Gastroesophageal sphincter (tissue), 4 donors: ENCODE measurements at regions not wholly inside any gene's neighbourhood (a gene's known extent, or its start where the extent isn't known, plus 50 kb on each side); places are given as distances from the start of the nearest gene placed in this dataset.

Experiments used
- ATAC-seq: fragments of 150-250 bp; one replicate; pipeline ENCODE4 v1.9.1; 2016; ENCODE audit warnings: mild to moderate bottlenecking, moderate library complexity
- H3K27ac ChIP-seq, 4 donors: fragments of 200-600 bp; sonication (generic) in 3 of 4; 1 replicate in 3 of 4; 2 replicates in 1 of 4; pipeline ENCODE4 v1.5.1; 2016 to 2019
- H3K27me3 ChIP-seq: fragments of 200-600 bp; sonication (generic); one replicate; pipeline ENCODE4 v1.5.1; 2019
- H3K36me3 ChIP-seq, 2 donors: fragments of 200-600 bp; sonication (generic); one replicate each; pipeline ENCODE4 v1.5.1; 2019; ENCODE audit warnings: control low read depth in 1 of 2
- H3K4me1 ChIP-seq, 3 donors: fragments of 200-600 bp; sonication (generic); 1 replicate in 2 of 3; 2 replicates in 1 of 3; pipeline ENCODE4 v1.5.1; 2016 to 2019; ENCODE audit warnings: control low read depth in 2 of 3
- H3K4me3 ChIP-seq, 2 donors: fragments of 200-600 bp; sonication (generic); one replicate each; pipeline ENCODE4 v1.5.1; 2019; ENCODE audit warnings: mild to moderate bottlenecking in 1 of 2, moderate library complexity in 1 of 2
- H3K9me3 ChIP-seq, 3 donors: fragments of 200-600 bp; sonication (generic); one replicate each; pipeline ENCODE4 v1.5.1; 2017 to 2019; ENCODE audit warnings: control low read depth in 2 of 3
- EP300 ChIP-seq: sonication (generic); formaldehyde crosslinking; IDR thresholded peaks from one replicate; pipeline ENCODE4 v1.6.1; 2017; ENCODE audit warnings: antibody characterized with exemption, mild to moderate bottlenecking
- POLR2A ChIP-seq, 2 donors: fragments of 450-650 bp; IDR thresholded peaks; one replicate each; pipeline ENCODE4 v1.6.1; 2017; ENCODE audit warnings: antibody characterized with exemption in 2 of 2, mild to moderate bottlenecking in 2 of 2, moderate library complexity in 1 of 2
- POLR2AphosphoS5 ChIP-seq: sonication (generic); formaldehyde crosslinking; IDR thresholded peaks from one replicate; pipeline ENCODE4 v1.6.1; 2017; ENCODE audit warnings: antibody characterized with exemption
- WGBS, 2 donors: methylation state at CpG; one replicate each; pipeline ENCODE4 v1.1.5; 2018; ENCODE audit warnings: low coverage in 1 of 2; 5-methylcytosine and 5-hydroxymethylcytosine counted together
- TF ChIP-seq, protein P1 (sequence below), 4 experiments: fragments of 200-600 bp in 2 of 4; fragments of 450-650 bp in 2 of 4; sonication (generic) in 1 of 4; IDR thresholded peaks; one replicate each; pipeline ENCODE4 v1.5.1; 2017 to 2019; ENCODE audit warnings: antibody characterized with exemption in 4 of 4, mild to moderate bottlenecking in 2 of 4, moderate library complexity in 2 of 4

DNA sequence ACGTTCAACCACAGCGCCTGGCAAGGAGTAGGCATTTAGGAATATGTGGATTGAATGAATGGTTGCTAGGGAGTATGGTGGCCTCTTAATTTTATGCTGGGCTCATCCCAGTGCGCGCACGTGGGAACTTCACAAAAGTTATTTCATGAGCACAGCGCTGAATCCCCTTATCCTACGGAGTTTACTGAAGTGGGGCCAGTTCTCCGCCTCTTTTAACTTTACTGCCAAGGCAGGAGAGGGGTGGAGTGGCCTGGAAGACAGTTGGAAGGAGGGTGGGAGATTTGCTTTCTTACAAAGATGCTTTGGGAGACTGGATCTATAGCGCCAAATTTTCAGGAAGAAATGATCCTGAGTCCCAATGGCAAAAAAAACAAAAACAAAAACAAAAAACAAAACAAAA, 326.5 kb downstream of the SH3GL2 start:
- Histone ChIP-seq H3K4me3 (peak overlapping the region; percentile 63 to 77), H3K36me3 (no peaks in the 10 kb centered on the region), H3K4me1 (peaks cover 0 to 30% (median 3%) of the 10 kb centered on the region in 3 donors), H3K27ac (peak overlapping the region; percentile 85 to 95 (median 88)), H3K27me3 (peaks cover 18% of the 10 kb centered on the region), H3K9me3 (no peaks in the 10 kb centered on the region)
- ATAC-seq = no peak
- TF ChIP-seq, protein P1, sequence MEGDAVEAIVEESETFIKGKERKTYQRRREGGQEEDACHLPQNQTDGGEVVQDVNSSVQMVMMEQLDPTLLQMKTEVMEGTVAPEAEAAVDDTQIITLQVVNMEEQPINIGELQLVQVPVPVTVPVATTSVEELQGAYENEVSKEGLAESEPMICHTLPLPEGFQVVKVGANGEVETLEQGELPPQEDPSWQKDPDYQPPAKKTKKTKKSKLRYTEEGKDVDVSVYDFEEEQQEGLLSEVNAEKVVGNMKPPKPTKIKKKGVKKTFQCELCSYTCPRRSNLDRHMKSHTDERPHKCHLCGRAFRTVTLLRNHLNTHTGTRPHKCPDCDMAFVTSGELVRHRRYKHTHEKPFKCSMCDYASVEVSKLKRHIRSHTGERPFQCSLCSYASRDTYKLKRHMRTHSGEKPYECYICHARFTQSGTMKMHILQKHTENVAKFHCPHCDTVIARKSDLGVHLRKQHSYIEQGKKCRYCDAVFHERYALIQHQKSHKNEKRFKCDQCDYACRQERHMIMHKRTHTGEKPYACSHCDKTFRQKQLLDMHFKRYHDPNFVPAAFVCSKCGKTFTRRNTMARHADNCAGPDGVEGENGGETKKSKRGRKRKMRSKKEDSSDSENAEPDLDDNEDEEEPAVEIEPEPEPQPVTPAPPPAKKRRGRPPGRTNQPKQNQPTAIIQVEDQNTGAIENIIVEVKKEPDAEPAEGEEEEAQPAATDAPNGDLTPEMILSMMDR (IDR thresholded peaks at IDR 0.05) = no peak
- no peak for TF ChIP-seq POLR2A (IDR thresholded peaks at IDR 0.05)
- TF ChIP-seq POLR2AphosphoS5 = no peak
- no peak for TF ChIP-seq EP300
- 18 to 39% methylated on average over 2 to 6 of the region's 9 CpGs for WGBS, 2 donors

- no peak for ATAC-seq
- WGBS, 2 donors = 0% methylated on average over 5 to 6 of the region's 16 CpGs
- H3K9me3 ChIP-seq = no peaks in the 10 kb centered on the region
- peak overlapping the region; percentile 85 to 95 (median 88) for H3K27ac ChIP-seq
- peak overlapping the region; percentile 63 to 77 for H3K4me3 ChIP-seq
- no peaks in the 10 kb centered on the region for H3K36me3 ChIP-seq
- peaks cover 0 to 30% (median 3%) of the 10 kb centered on the region in 3 donors for H3K4me1 ChIP-seq
- TF ChIP-seq EP300 (no peak), POLR2A (IDR thresholded peaks at IDR 0.05) (no peak), POLR2AphosphoS5 (no peak)
- TF ChIP-seq, protein P1 (IDR thresholded peaks at IDR 0.05) = peak in 1 of 4 experiments; percentile 21
- peaks cover 18% of the 10 kb centered on the region for H3K27me3 ChIP-seq
Observed at GRCh38 chr9:17905781-17906175, 326.9 kb downstream of the SH3GL2 start.

DNA sequence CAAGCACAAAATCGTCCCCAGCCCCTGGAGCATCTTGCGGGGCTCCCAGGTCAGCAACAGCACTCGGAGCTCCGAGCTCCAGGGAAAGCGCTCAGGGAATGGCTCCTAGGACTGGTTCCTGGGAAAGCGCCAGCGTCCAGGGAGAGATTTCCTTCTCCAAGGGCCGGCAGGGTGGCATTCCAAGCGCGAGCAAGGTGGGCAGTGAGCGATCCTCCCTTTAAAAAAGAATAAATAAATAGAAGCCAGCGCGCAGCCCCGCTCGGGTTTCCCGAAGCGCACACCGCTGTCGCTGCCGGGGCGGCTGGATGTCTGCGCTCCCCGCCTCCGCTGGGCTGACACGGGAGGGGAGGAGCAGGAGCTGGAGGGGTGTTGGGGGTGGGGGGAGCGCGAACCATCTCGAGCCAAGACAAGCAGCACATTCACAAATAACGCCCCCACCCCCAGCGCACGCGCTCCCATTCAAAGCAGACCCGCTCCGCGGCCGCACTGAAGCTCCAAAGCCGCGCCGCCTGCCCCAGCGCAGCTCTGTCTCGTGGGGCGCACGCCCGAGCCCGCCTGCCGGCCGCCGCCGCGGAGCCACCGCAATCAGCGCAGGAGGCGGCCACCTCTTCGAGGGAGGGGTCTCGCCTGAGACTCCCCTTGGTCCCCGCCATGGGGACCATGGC, 327.4 kb downstream of the SH3GL2 start:
- 0% methylated on average over 22 of the region's 56 CpGs; no CpG with 5 or more reads in 1 of the 2 donors for WGBS, 2 donors
- no peaks in the 10 kb centered on the region for H3K9me3 ChIP-seq
- TF ChIP-seq POLR2AphosphoS5 (no peak), POLR2A (IDR thresholded peaks at IDR 0.05) (no peak), EP300 (no peak)
- TF ChIP-seq, protein P1 (IDR thresholded peaks at IDR 0.05) = peak in 3 of 4 experiments; percentile 26 to 28 (median 27)
- H3K27ac ChIP-seq = peak overlapping the region; percentile 85 to 95 (median 88)
- H3K4me3 ChIP-seq = peak overlapping the region; percentile 63 to 77
- ATAC-seq = peak; percentile 56
- H3K4me1 ChIP-seq = peaks cover 0 to 30% (median 3%) of the 10 kb centered on the region in 3 donors
- peaks cover 18% of the 10 kb centered on the region for H3K27me3 ChIP-seq
- no peaks in the 10 kb centered on the region for H3K36me3 ChIP-seq

DNA sequence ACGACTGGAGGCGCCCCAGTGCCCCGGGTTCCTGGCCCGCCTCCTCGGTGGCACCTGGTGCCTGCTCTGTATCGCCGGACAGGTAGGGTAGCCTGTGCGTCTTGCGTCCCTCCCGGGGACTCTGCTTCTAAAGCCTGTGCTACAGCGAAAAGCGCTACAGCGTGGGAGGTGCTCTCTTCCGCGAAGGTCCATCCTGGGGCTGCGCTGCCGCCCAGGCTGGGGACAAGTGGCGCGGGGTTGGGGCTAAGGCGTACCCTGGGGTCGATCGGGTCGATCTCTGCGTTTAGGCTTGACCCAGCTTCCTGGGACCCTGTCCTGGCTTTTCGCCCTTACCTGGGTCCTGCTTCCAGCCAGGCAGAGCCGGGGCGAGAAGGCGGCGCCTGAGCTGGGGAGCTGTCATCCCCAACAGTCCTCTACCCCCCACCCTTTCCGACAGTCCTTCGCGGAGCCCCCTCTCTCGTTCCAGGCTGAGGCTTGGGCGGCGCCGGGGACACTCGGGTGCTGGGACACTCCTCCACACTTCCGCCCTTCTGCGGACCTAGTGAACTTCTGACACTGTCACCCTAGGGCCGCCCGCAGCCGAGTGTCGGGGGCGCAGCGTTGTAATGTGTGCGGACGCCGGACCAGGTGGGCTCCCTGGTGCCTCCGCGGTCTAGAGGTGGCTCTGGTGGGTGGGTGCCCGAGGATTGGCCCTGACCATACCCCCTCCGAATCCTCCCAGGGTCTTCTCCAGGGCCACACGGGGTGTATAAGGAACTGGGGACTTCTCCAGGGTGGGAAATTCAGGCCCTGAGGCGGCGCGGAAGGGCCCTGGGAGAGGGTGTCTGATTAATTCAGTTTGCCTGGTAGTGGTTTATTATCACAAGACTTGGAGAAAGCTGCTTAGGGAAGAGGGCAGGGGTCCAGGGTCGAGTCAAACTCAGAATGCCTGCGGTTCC, 328.2 kb downstream of the SH3GL2 start:
- WGBS, 2 donors = 14 to 60% methylated on average over 2 to 6 of the region's 58 CpGs
- peak overlapping the region; percentile 63 to 77 for H3K4me3 ChIP-seq
- no peak for TF ChIP-seq POLR2A (IDR thresholded peaks at IDR 0.05)
- no peak for TF ChIP-seq POLR2AphosphoS5
- TF ChIP-seq, protein P1 (IDR thresholded peaks at IDR 0.05) = no peak
- TF ChIP-seq EP300 = no peak
- no peaks in the 10 kb centered on the region for H3K36me3 ChIP-seq
- peak overlapping the region; percentile 85 to 95 (median 88) for H3K27ac ChIP-seq
- ATAC-seq = peak; percentile 57
- H3K4me1 ChIP-seq = peaks cover 0 to 30% (median 3%) of the 10 kb centered on the region in 3 donors
- H3K9me3 ChIP-seq = no peaks in the 10 kb centered on the region
- H3K27me3 ChIP-seq = peaks cover 18% of the 10 kb centered on the region
